Heart right ventricle (tissue), 16 donors: ENCODE measurements at regions not wholly inside any gene's neighbourhood (a gene's known extent, or its start where the extent isn't known, plus 50 kb on each side); places are given as distances from the start of the nearest gene placed in this dataset.

Source experiments
- ATAC-seq, 8 donors: fragments of 200-7000 bp; cut with Tn5 transposase; one replicate each; pipeline ENCODE4 v1.9.1; 2020; ENCODE audit warnings: mild to moderate bottlenecking in 8 of 8, moderate library complexity in 8 of 8, moderate number of reproducible peaks in 1 of 8
- DNase-seq, 2 donors: peaks; one replicate each; pipeline ENCODE4 v3.0.0-alpha.2; 2020
- H3K27ac ChIP-seq, 10 donors: fragments of 200-600 bp; sonication (generic) in 2 of 10; one replicate each; pipeline versions ENCODE4 v1.5.0 to v1.8.0; 2020 to 2022; ENCODE audit warnings: mild to moderate bottlenecking in 3 of 10
- H3K27me3 ChIP-seq, 7 donors: fragments of 200-600 bp; one replicate each; pipeline ENCODE4 v1.8.0; 2021 to 2022; ENCODE audit warnings: mild to moderate bottlenecking in 2 of 7
- H3K36me3 ChIP-seq, 9 donors: fragments of 200-600 bp; sonication (generic) in 1 of 9; one replicate each; pipeline versions ENCODE4 v1.5.0 to v1.8.0; 2020 to 2022; ENCODE audit warnings: mild to moderate bottlenecking in 2 of 9
- H3K4me1 ChIP-seq, 9 donors: fragments of 200-600 bp; sonication (generic) in 1 of 9; one replicate each; pipeline versions ENCODE4 v1.5.0 to v1.8.0; 2020 to 2022; ENCODE audit warnings: mild to moderate bottlenecking in 4 of 9
- H3K4me3 ChIP-seq, 10 donors: fragments of 200-600 bp; sonication (generic) in 2 of 10; one replicate each; pipeline versions ENCODE4 v1.5.0 to v1.8.0; 2020 to 2022; ENCODE audit warnings: mild to moderate bottlenecking in 7 of 10, moderate library complexity in 2 of 10
- H3K9me3 ChIP-seq, 11 donors: fragments of 200-600 bp in 10 of 11; sonication (generic) in 2 of 11; one replicate each; pipeline versions ENCODE4 v1.5.0 to v1.8.0; 2013 to 2022; ENCODE audit warnings: mild to moderate bottlenecking in 2 of 11, control low read depth in 1 of 11, moderate library complexity in 1 of 11
- CTCF ChIP-seq, 9 donors: fragments of 200-600 bp; sonication (generic) in 2 of 9; IDR thresholded peaks; one replicate each; pipeline versions ENCODE4 v1.5.0 to v1.8.0; 2021 to 2022; ENCODE audit warnings: antibody characterized with exemption in 9 of 9, mild to moderate bottlenecking in 5 of 9, moderate library complexity in 1 of 9
- WGBS, 2 donors: extraction: QIAGEN DNeasy Blood & Tissue Kit; methylation state at CpG; one replicate each; pipeline ENCODE4 v1.1.7; 2013; ENCODE audit warnings: inconsistent platforms in 1 of 2; 5-methylcytosine and 5-hydroxymethylcytosine counted together
- intact Hi-C, 10 donors: fragments of 100-400 bp; cut with DNase I; formaldehyde crosslinking; loops; one replicate each; pipeline versions ENCODE4 v1.11.1 to v1.14.2; 2022
- donor health status: Arrhythmogenic right ventricular cardiomyopathy.
- donor health status: ischemic (EF 13 %, LVEDD 7.1; RV severe dilation, severe dysfunction).
- donor health status: healthy with polysubstance abuse.
- donor health status: DM: no; HTN: yes; CAD: no.
- donor health status: DM: no; HTN: no; CAD: no.
- donor health status: ischemic (EF 25% LVEDD 6.9; RV normal size, moderate dysfunction).
- donor health status: ischemic (EF 25% LVEDD 5.7; RV mildly dilated, moderate dysfunction).
- donor health status: healthy.
- donor health status: DM: yes; HTN: yes; CAD: no.
- donor health status: Ischemic cardiomyopathy.
- donor health status: ischemic (EF 35%, LVEDD 5.7; RV mildly dilated, moderate dysfunction).
- donor health status: nonischemic (EF 11% LVEDD 7.7; RV severe dilation, severe dysfunction).
- donor health status: DM: yes; HTN: yes; CAD: no.
- donor health status: PGD.
- donor health status: ischemic (EF 29% LVEDD 5.4; RV normal size, mild dysfunction).
- donor health status: nonischemic (EF 23%, LVEDD 6.1; RV moderate dilation, normal function).

- Histone ChIP-seq H3K4me1 (no peaks in the 10 kb centered on the region), H3K36me3 (no peaks in the 10 kb centered on the region), H3K4me3 (no peak overlapping the region), H3K27me3 (no peaks in the 10 kb centered on the region), H3K9me3 (no peaks in the 10 kb centered on the region), H3K27ac (no peak overlapping the region)
- no peak for DNase-seq
- WGBS, 2 donors, result 64 to 66% methylated on average over 4 of the region's 4 CpGs
- no peak for ATAC-seq
- TF ChIP-seq CTCF (IDR thresholded peaks at IDR 0.05), result no peak
- intact Hi-C loops, result no loop called here
Observed at GRCh38 chr18:30512872-30513271, 529.7 kb downstream of the DSC3 start.

GRCh38 chr18:30510882-30511281 lies 531.7 kb downstream of the DSC3 start:
- Histone ChIP-seq H3K4me3 (no peak overlapping the region), H3K9me3 (no peaks in the 10 kb centered on the region), H3K27me3 (no peaks in the 10 kb centered on the region), H3K36me3 (no peaks in the 10 kb centered on the region), H3K4me1 (no peaks in the 10 kb centered on the region), H3K27ac (no peak overlapping the region)
- ATAC-seq (no peak), DNase-seq (no peak)
- 69 to 82% methylated on average over 2 of the region's 2 CpGs for WGBS, 2 donors
- TF ChIP-seq CTCF (IDR thresholded peaks at IDR 0.05), result no peak
- intact Hi-C loops, result no loop called here

GRCh38 chr18:30501594-30501993 lies 540.9 kb downstream of the DSC3 start:
- H3K27ac ChIP-seq, result no peak overlapping the region
- DNase-seq (no peak), ATAC-seq (no peak)
- H3K9me3 ChIP-seq, result no peaks in the 10 kb centered on the region
- 71 to 72% methylated on average over 3 of the region's 3 CpGs for WGBS, 2 donors
- H3K36me3 ChIP-seq, result no peaks in the 10 kb centered on the region
- no peak overlapping the region for H3K4me3 ChIP-seq
- intact Hi-C loops, result no loop called here
- no peaks in the 10 kb centered on the region for H3K4me1 ChIP-seq
- TF ChIP-seq CTCF (IDR thresholded peaks at IDR 0.05), result no peak
- H3K27me3 ChIP-seq, result no peaks in the 10 kb centered on the region

GRCh38 chr18:30500240-30500945 lies 542.1 kb downstream of the DSC3 start:
- no peak overlapping the region for H3K4me3 ChIP-seq
- no peak overlapping the region for H3K27ac ChIP-seq
- no peak for DNase-seq
- WGBS, 2 donors, result 82 to 87% methylated on average over 4 of the region's 4 CpGs
- H3K27me3 ChIP-seq, result no peaks in the 10 kb centered on the region
- intact Hi-C loops, result no loop called here
- H3K9me3 ChIP-seq, result no peaks in the 10 kb centered on the region
- H3K36me3 ChIP-seq, result no peaks in the 10 kb centered on the region
- ATAC-seq, result no peak
- no peak for TF ChIP-seq CTCF (IDR thresholded peaks at IDR 0.05)
- H3K4me1 ChIP-seq, result no peaks in the 10 kb centered on the region
